Liver (tissue), 7 donors: ENCODE measurements at regions not wholly inside any gene's neighbourhood (a gene's known extent, or its start where the extent isn't known, plus 50 kb on each side); places are given as distances from the start of the nearest gene placed in this dataset.

Experiments
- DNase-seq: peaks from one replicate; pipeline ENCODE4 v3.0.0-alpha.2; 2017; ENCODE audit warnings: low spot score
- H3K27ac ChIP-seq, 2 donors: one replicate each; pipeline ENCODE4 v1.7.0; 2013; ENCODE audit warnings: inconsistent platforms in 2 of 2, low read length in 2 of 2, control low read depth in 1 of 2, low read depth in 1 of 2, mild to moderate bottlenecking in 1 of 2
- H3K27me3 ChIP-seq, 4 donors: one replicate each; pipeline versions ENCODE4 v1.6.1 to v1.7.0; 2013; ENCODE audit warnings: low read length in 3 of 4, inconsistent platforms in 1 of 4, mild to moderate bottlenecking in 1 of 4, moderate library complexity in 1 of 4; ENCODE audit not compliant: control insufficient read depth in 4 of 4, insufficient read depth in 4 of 4
- H3K36me3 ChIP-seq, 4 donors: one replicate each; pipeline versions ENCODE4 v1.6.1 to v1.7.0; 2013; ENCODE audit warnings: low read length in 3 of 4, mild to moderate bottlenecking in 3 of 4, low read depth in 1 of 4, moderate library complexity in 1 of 4; ENCODE audit not compliant: control insufficient read depth in 4 of 4, insufficient read depth in 3 of 4
- H3K4me1 ChIP-seq, 4 donors: one replicate each; pipeline versions ENCODE4 v1.6.1 to v1.7.0; 2013; ENCODE audit warnings: low read length in 3 of 4, mild to moderate bottlenecking in 3 of 4, moderate library complexity in 1 of 4; ENCODE audit not compliant: control insufficient read depth in 4 of 4, insufficient read depth in 4 of 4
- H3K4me3 ChIP-seq, 3 donors: one replicate each; pipeline versions ENCODE4 v1.6.1 to v1.7.0; 2013; ENCODE audit warnings: low read length in 3 of 3, control low read depth in 1 of 3, low read depth in 1 of 3, mild to moderate bottlenecking in 1 of 3
- H3K9ac ChIP-seq, 2 donors: one replicate each; pipeline ENCODE4 v1.7.0; 2013; ENCODE audit warnings: low read length in 2 of 2, mild to moderate bottlenecking in 2 of 2, moderate library complexity in 2 of 2, control low read depth in 1 of 2, low read depth in 1 of 2
- H3K9me3 ChIP-seq, 4 donors: one replicate each; pipeline versions ENCODE4 v1.6.1 to v1.7.0; 2013; ENCODE audit warnings: low read length in 3 of 4; ENCODE audit not compliant: control insufficient read depth in 4 of 4
- ATF3 ChIP-seq: IDR thresholded peaks from 2 replicates; pipeline ENCODE4 v1.6.1; 2016; ENCODE audit warnings: antibody characterized with exemption
- EGR1 ChIP-seq, 2 donors: IDR thresholded peaks; 2 replicates each; pipeline ENCODE4 v1.6.1; 2016 to 2018; ENCODE audit warnings: antibody characterized with exemption in 2 of 2, low read depth in 2 of 2
- FOXA1 ChIP-seq: IDR thresholded peaks from 2 replicates; pipeline ENCODE4 v1.6.1; 2016; ENCODE audit warnings: antibody characterized with exemption
- FOXA2 ChIP-seq: IDR thresholded peaks from 2 replicates; pipeline ENCODE4 v1.6.1; 2016; ENCODE audit warnings: antibody characterized with exemption
- GABPA ChIP-seq, 2 donors: IDR thresholded peaks in 1 of 2; conservative IDR thresholded peaks in 1 of 2; 2 replicates each; pipeline ENCODE4 v1.6.1; 2016; ENCODE audit warnings: antibody characterized with exemption in 2 of 2, mild to moderate bottlenecking in 1 of 2, moderate library complexity in 1 of 2
- HNF4A ChIP-seq, 2 donors: conservative IDR thresholded peaks; 2 replicates each; pipeline ENCODE4 v1.6.1; 2016; ENCODE audit warnings: antibody characterized with exemption in 2 of 2, mild to moderate bottlenecking in 2 of 2
- HNF4G ChIP-seq: IDR thresholded peaks from 2 replicates; pipeline ENCODE4 v1.6.1; 2016; ENCODE audit warnings: antibody characterized with exemption
- JUND ChIP-seq, 2 donors: IDR thresholded peaks; 2 replicates each; pipeline ENCODE4 v1.6.1; 2016; ENCODE audit warnings: antibody characterized with exemption in 2 of 2
- MAX ChIP-seq: IDR thresholded peaks from 2 replicates; pipeline ENCODE4 v1.6.1; 2016; ENCODE audit warnings: antibody characterized with exemption
- NR2F2 ChIP-seq: IDR thresholded peaks from 2 replicates; pipeline ENCODE4 v1.6.1; 2016; ENCODE audit warnings: antibody characterized with exemption
- RAD21 ChIP-seq, 2 donors: IDR thresholded peaks; 2 replicates each; pipeline ENCODE4 v1.6.1; 2016; ENCODE audit warnings: antibody characterized with exemption in 2 of 2, mild to moderate bottlenecking in 2 of 2
- RXRA ChIP-seq, 2 donors: IDR thresholded peaks; 2 replicates each; pipeline ENCODE4 v1.6.1; 2017 to 2018; ENCODE audit warnings: antibody characterized with exemption in 2 of 2, mild to moderate bottlenecking in 1 of 2
- SP1 ChIP-seq: IDR thresholded peaks from 2 replicates; pipeline ENCODE4 v1.6.1; 2018; ENCODE audit warnings: antibody characterized with exemption, mild to moderate bottlenecking
- TAF1 ChIP-seq: conservative IDR thresholded peaks from 2 replicates; pipeline ENCODE4 v1.6.1; 2016; ENCODE audit warnings: antibody characterized with exemption, mild to moderate bottlenecking
- YY1 ChIP-seq: IDR thresholded peaks from 2 replicates; pipeline ENCODE4 v1.6.1; 2016; ENCODE audit warnings: antibody characterized with exemption, mild to moderate bottlenecking
- ZBTB33 ChIP-seq: IDR thresholded peaks from 2 replicates; pipeline ENCODE4 v1.6.1; 2016; ENCODE audit warnings: antibody characterized with exemption
- WGBS: extraction: QIAGEN DNeasy Blood & Tissue Kit; methylation state at CpG from one replicate; pipeline ENCODE4 v1.1.7; 2013; 5-methylcytosine and 5-hydroxymethylcytosine counted together
- TF ChIP-seq, protein P1 (sequence below): IDR thresholded peaks from 2 replicates; pipeline ENCODE4 v1.6.1; 2016; ENCODE audit warnings: antibody characterized with exemption, mild to moderate bottlenecking
- donor health status: healthy.
- donor health status: healthy.
- donor health status: healthy.
- donor health status: healthy.

DNA sequence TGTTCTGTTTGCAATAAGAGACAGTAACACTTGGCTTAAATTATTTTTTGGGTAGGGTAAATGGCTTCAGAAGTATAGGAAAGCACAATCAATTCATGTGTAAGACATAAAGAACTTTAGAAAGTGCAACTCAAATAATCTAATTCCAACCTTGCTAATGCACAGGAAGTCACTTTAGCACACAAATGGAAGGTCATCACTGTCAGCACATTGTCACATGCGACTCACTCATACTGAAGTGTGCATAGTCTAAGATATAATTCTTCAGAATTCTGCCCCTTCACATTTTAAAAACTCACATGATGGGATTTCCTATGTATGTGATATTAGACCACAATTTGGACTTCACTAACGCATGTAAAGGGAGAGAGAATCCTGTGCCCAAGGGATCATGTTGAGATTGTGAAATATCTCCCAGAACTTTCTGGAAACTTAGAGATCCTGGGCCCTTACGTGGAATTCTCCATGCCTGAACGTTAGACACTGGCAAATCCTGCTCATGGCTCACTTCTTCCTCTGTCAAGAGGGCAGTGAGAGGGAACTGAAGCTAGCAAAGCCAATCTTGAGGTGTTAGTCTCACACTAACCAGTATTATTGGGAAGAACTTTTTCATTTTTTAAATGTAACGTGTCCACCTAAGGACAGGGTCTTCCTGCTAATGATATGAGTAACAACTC, 403.2 kb upstream of the PTGER4 start:
- 82% methylated on average over 5 of the region's 5 CpGs for WGBS
- Histone ChIP-seq H3K36me3 (no peaks in the 10 kb centered on the region), H3K9ac (no peak overlapping the region), H3K4me3 (no peak overlapping the region), H3K4me1 (no peaks in the 10 kb centered on the region), H3K27me3 (no peaks in the 10 kb centered on the region), H3K9me3 (no peaks in the 10 kb centered on the region), H3K27ac (no peak overlapping the region)
- TF ChIP-seq HNF4A (conservative IDR thresholded peaks at IDR 0.05), result no peak
- TF ChIP-seq NR2F2, result no peak
- TF ChIP-seq RXRA (IDR thresholded peaks at IDR 0.05), result no peak
- no peak for TF ChIP-seq TAF1
- DNase-seq, result no peak

DNA sequence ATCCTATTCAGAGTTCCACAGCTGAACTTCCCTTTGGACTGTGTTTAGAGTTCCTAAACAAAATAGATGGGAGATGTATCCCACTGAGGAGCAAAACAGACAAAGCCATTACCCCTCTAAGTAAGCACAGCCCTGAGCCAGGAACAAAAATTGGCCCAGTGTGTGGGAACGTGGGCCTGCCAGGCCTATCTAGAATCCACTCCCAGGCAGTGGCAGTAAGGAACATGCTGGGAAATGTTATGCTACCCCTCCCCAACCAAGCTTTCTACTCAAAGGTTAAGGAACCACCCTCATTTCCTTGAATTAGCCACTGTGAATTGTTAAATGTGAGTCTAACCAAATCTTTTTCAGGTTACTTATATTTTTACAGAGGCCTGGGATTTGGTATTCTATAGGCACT, 405.1 kb upstream of the PTGER4 start:
- DNase-seq, result no peak
- Histone ChIP-seq H3K27me3 (no peaks in the 10 kb centered on the region), H3K9ac (no peak overlapping the region), H3K27ac (no peak overlapping the region), H3K4me1 (no peaks in the 10 kb centered on the region), H3K36me3 (no peaks in the 10 kb centered on the region), H3K9me3 (no peaks in the 10 kb centered on the region), H3K4me3 (no peak overlapping the region)
- 71% methylated on average over 1 of the region's 1 CpG for WGBS
- TF ChIP-seq YY1 (no peak), TAF1 (no peak), JUND (IDR thresholded peaks at IDR 0.05) (no peak), HNF4A (conservative IDR thresholded peaks at IDR 0.05) (no peak), RAD21 (IDR thresholded peaks at IDR 0.05) (no peak), SP1 (no peak), GABPA (IDR thresholded peaks at IDR 0.05 in 1 of 2, conservative IDR thresholded peaks at IDR 0.05 in 1 of 2) (no peak), FOXA2 (no peak), RXRA (IDR thresholded peaks at IDR 0.05) (no peak), FOXA1 (no peak), MAX (no peak)

DNA sequence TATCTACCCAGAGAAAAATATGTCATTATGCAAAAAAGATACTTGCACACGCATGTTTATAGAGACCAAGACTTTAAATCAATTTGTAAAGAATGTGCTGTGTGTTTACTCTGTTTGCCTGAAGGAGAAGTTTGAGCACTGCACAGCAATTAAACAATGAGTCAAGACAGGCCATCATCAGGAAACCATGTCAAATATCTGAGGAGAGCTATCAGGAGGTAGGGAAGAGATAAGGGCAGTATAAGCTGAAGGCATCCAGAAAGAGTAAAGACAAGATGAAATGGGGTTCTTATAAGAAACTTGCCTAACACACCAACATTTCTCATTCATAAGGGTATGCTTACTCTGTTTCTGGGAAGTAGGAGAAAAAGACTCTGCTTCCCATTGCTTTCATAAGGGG, 405.8 kb upstream of the PTGER4 start:
- WGBS, result 63% methylated on average over 1 of the region's 1 CpG
- no peak for DNase-seq
- no peaks in the 10 kb centered on the region for H3K4me1 ChIP-seq
- no peak overlapping the region for H3K4me3 ChIP-seq
- no peaks in the 10 kb centered on the region for H3K9me3 ChIP-seq
- no peak overlapping the region for H3K9ac ChIP-seq
- no peaks in the 10 kb centered on the region for H3K27me3 ChIP-seq
- TF ChIP-seq RAD21 (IDR thresholded peaks at IDR 0.05), result no peak
- no peak for TF ChIP-seq EGR1 (IDR thresholded peaks at IDR 0.05; ENCODE audit: low read depth in 2 of 2)
- no peak for TF ChIP-seq JUND (IDR thresholded peaks at IDR 0.05)
- no peak for TF ChIP-seq RXRA (IDR thresholded peaks at IDR 0.05)
- TF ChIP-seq FOXA1, result no peak
- no peak for TF ChIP-seq FOXA2
- TF ChIP-seq NR2F2, result no peak
- TF ChIP-seq TAF1, result no peak
- TF ChIP-seq HNF4A (conservative IDR thresholded peaks at IDR 0.05), result no peak
- no peak for TF ChIP-seq GABPA (IDR thresholded peaks at IDR 0.05 in 1 of 2, conservative IDR thresholded peaks at IDR 0.05 in 1 of 2)
- TF ChIP-seq HNF4G, result no peak
- no peak for TF ChIP-seq ZBTB33
- TF ChIP-seq, protein P1, sequence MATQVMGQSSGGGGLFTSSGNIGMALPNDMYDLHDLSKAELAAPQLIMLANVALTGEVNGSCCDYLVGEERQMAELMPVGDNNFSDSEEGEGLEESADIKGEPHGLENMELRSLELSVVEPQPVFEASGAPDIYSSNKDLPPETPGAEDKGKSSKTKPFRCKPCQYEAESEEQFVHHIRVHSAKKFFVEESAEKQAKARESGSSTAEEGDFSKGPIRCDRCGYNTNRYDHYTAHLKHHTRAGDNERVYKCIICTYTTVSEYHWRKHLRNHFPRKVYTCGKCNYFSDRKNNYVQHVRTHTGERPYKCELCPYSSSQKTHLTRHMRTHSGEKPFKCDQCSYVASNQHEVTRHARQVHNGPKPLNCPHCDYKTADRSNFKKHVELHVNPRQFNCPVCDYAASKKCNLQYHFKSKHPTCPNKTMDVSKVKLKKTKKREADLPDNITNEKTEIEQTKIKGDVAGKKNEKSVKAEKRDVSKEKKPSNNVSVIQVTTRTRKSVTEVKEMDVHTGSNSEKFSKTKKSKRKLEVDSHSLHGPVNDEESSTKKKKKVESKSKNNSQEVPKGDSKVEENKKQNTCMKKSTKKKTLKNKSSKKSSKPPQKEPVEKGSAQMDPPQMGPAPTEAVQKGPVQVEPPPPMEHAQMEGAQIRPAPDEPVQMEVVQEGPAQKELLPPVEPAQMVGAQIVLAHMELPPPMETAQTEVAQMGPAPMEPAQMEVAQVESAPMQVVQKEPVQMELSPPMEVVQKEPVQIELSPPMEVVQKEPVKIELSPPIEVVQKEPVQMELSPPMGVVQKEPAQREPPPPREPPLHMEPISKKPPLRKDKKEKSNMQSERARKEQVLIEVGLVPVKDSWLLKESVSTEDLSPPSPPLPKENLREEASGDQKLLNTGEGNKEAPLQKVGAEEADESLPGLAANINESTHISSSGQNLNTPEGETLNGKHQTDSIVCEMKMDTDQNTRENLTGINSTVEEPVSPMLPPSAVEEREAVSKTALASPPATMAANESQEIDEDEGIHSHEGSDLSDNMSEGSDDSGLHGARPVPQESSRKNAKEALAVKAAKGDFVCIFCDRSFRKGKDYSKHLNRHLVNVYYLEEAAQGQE, result no peak
- no peak for TF ChIP-seq ATF3
- H3K36me3 ChIP-seq, result no peaks in the 10 kb centered on the region
- H3K27ac ChIP-seq, result no peak overlapping the region
